Activated CD4-positive, CD25-positive, alpha-beta regulatory T cell treated with anti-CD3 and anti-CD28 coated beads, Interleukin-2, amount 50 U/mL, for 16 hours (primary cell): ENCODE measurements at regions not wholly inside any gene's neighbourhood (a gene's known extent, or its start where the extent isn't known, plus 50 kb on each side); places are given as distances from the start of the nearest gene placed in this dataset.

Experiments
- DNase-seq: peaks from one replicate; pipeline ENCODE4 v3.0.0-alpha.2; 2020; ENCODE audit warnings: low read depth, low spot score

- no peak for DNase-seq
Measured at GRCh38 chr21:15241997-15242736, 177.4 kb upstream of the NRIP1 start.

GRCh38 chr21:15242906-15243305 is 178.1 kb upstream of the NRIP1 start:
- no peak for DNase-seq

DNA sequence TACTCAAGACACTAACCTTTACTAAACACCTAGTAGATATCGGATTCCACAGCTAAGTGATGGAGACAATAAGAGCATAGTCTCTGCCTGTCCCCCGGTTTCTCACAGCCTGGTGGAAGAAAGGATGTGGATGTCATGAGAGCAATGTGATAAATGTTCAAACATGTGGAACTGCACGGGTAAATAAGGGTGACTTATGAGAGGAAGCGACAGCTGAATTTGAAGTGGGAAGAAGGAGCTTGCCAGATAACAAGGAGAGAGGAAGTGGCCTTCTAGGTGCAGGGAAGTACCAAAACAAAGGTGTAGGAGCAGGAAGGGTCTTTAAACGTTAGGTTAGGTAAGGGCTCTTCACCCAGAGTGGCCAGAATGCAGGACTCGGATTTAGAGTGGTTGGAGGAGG is 178.6 kb upstream of the NRIP1 start:
- DNase-seq: no peak

DNA sequence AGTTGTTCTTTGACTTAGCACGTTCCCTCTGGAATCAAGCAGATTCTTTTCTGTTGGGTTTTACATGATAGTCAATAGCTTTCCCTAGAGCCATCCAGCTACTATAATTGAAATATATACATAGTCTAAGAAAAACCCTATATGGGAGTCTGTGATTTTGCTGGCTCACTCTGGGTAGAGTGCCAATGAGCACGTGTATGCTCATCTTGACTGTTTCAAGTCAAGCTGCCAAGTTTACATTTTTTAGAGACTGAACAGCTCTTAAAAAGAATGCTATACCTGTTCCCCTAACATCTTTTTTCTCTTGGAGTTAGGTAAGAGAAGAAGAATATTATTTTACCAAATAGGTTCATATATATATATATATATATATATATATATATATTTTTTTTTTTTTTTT is 182.8 kb upstream of the NRIP1 start:
- no peak for DNase-seq

DNA sequence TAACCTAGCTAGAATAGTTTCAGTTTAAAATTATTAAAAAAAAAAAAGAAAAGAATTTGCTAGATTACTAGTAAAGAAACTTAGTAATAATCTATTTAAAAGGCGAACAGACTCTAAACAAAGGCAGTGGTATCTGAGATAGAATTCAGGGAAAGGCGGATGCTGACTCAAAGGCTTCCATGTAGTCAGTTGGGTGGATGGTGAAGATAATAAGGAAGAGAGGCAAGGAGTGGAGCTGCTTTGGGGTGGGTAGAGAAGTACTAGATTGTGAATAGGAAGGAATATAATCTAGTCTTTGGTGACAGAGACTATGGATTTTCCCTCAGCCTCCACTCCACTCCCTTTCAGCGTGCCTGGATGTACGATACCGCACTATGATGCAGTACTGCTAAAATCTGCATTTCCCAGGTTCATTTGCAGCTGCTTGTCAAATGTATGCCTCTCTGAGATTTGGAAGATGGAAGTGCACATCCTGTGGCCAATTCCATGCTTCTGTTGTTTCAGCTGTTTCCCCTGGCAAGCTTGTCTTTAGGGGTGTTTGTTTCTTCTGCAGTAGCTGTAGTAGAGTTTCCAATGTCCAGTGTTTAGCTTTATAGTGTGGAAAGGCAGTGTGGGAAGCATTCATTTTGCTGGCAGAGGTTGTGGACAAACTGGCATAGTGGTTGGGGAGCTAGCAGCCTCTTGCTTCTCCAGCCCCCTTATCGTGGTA is 184.6 kb upstream of the NRIP1 start:
- no peak for DNase-seq

DNA sequence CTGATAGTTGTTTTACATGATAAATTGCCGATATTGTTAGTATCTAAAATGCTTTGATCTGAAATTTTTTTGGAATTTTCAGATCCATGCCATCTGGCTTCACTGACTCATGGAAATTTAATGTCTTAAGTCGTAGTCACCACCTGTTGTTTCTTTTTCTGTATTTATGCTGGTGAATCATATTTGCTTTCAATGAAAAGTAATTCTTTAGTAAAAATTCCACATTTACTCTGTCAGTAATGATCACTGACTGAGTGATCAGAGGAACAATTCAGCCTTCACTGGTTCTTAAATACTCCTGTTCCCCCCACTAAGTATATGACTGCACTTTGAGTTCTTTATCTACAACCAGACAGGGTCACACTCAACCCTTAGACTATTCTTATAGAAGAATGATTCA is 185.6 kb upstream of the NRIP1 start:
- DNase-seq: no peak

GRCh38 chr21:15252431-15252830 is 187.6 kb upstream of the NRIP1 start:
- DNase-seq: no peak

DNA sequence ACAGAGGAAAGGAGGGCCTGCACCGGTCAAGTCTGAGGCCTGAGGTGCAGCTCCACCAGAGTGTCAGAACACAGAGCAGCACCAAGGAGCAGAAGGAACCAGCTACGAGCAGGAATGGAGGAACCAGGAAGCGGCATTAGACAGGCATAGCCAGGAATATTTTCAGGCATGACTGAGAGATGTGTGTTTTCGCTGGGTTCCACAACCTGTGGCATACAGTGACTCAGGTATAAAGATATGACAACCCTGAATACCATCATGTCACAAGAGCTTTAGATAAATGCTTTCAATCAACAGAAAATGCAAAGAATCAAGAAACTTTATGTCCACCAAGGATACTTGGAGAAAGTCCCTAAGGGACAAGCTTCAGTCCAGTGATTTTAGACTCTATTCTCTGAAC is 189.3 kb upstream of the NRIP1 start:
- DNase-seq: no peak

DNA sequence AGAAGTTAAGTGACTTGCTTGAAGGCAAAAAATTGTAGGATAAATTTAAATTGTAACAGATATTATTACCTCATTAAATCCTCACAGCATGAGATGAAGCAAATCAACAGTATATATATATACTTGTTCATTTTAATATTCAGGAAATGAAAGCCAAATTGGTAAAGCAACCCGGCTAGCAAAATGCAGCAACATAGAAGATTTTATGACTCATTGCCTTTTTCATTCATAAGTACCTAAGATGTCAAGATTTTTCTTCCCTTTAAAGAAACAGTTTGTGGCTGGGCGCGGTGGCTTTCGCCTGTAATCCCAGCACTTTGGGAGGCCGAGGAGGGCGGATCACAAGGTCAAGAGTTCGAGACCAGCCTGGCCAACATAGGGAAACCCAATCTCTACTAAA is 190.5 kb upstream of the NRIP1 start:
- no peak for DNase-seq

DNA sequence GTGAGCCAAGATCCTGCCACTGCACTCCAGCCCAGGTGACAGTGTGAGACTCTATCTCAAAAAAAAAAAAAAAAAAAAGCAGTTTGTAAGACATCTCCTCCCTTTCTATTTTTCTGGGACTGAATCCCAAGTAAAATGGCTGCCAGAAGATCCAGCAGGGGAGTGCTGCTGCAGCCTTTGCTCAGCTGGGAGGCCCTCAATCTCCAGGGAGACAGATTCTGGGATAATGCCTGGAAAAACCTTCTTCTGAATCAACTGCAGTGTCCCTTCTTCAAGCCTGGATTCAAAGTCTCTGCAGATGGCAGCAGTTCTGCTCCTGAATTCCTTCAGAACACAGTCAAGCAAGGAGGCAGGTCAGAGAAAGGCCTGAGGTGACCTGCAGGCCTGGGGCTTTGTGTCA is 191.0 kb upstream of the NRIP1 start:
- DNase-seq: no peak

- DNase-seq: no peak
Measured at GRCh38 chr21:15256996-15257395, 192.2 kb upstream of the NRIP1 start.

DNA sequence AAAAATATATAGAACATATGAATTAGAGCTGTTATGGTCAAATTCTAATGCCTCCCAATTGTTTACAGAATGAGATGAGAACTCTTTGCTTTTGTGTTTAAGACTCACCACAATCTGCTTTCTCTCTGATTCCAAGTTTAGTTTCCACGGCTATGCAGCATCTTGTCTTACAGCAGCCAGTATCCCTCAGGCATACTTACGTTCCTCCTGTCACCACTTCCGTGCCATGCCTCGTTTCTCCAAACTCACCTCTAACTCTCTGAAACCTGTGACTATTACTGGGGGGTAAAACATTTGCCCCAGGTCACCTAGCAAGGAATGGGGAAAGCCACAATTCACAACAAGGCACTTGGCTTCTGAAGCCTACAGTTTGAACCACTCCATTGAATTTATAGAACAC is 192.8 kb upstream of the NRIP1 start:
- no peak for DNase-seq

- no peak for DNase-seq
Measured at GRCh38 chr21:15259824-15260223, 195.0 kb upstream of the NRIP1 start.

DNA sequence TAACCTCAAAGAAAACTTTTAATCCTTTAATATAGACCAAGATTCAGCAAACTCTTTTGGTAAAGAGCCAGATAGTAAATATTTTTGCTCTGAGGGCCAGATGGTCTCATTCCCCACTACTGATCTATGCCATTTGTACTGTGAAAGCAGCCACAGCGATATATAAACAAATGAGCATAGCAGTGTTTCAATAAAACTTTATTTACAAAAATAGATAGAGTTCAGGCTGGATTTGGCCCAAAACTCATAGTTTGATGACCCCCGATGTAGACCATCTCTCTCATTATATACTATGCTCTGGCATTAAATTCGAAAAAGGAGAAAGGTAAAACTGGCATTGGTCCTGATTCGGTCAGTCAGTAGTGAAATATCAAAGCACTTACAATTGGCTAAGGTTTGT is 195.8 kb upstream of the NRIP1 start:
- no peak for DNase-seq

DNA sequence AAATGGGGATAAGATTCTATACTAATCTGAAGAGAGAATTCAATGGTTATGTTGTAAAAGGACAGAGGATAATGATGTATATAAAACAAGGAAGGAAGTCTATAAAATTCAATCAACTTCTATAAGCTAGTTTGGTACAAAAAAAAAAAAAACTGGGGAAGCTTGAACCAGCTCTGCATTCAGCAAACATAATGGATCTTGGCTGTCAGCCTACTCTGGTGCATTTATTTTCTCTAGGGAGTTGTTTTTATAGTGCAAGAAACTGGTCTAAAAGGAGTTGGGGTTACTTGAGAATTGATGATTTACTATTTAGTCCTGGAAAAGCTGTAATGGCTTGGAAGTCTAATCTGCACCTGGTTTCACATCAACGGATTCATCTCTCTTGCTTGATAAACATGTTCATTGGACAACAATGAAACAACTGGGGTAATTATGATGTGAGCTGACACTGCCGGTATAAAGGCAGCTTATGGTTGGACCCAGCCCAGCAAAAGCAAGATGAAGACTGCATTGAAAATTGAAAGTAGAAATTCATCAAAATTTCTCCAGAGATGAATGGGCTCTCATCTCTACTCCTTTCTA is 199.4 kb upstream of the NRIP1 start:
- no peak for DNase-seq

GRCh38 chr21:15272171-15272570 is 207.4 kb upstream of the NRIP1 start:
- DNase-seq: no peak

DNA sequence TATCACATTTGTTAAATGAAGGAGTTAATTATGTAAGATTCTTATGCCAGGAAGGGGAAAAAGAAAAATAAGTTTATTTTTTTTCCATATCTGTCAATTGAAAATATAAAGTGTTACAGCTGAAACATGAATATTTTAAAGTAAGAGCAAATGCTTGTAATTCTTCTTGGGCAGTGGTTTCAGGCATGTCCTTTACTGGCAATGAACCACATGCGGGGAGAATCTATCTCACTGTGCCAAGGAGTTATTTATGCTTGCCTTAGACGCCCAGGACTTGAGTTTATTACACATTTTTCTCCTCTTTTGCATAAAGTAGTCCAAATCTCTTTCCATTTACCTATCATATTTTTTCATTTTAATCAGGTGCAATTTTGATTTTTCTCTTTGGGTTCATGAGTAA is 207.8 kb upstream of the NRIP1 start:
- DNase-seq: no peak

DNA sequence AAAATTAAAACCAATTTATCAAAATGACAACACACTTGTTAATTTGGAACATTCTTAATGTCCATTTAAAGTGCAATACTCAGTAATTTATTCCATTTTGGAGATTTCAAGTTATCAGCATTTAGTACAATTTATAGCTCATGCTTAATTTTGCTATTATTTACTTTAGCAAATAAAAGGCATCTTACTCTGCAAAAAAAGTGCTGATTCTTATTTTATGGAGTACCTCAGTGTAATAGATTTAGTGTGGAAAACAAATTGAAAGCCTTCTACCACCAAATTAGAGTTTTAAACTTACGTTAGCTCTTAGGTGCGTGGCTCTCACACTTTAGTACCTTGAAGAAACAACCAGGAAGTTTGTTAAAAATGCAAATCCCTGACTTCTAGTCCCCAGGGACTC is 208.4 kb upstream of the NRIP1 start:
- no peak for DNase-seq

GRCh38 chr21:15274701-15275485 is 210.1 kb upstream of the NRIP1 start:
- no peak for DNase-seq

DNA sequence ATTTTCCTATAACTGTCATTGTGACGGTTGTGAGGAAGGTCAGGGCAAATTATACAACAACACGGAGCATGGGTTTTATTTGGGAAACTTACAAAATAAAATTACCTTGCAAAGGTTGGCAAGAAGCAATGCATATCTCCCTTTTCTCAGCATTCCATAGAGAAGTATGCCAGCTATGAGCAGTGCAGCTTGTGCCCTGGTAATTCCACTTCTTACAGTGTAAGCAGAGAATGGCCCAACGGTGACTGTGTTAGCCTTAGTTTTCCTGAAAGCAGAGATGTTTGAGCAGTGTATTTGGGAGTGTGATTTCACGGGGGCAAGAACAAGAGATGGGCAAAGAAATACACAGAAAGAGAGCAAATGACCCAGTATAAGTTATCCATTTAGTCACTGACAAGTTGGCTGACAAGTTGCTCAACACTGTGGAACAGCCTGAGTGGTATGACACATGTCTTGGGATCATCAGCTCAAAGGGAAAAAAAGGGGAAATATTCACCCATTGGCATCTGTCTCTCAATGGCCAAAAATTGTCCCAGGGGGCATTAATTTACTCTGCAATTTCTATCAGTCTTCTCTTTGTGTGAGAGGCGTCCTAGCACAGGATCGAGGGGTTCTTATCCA is 210.9 kb upstream of the NRIP1 start:
- no peak for DNase-seq

GRCh38 chr21:15276243-15276642 is 211.4 kb upstream of the NRIP1 start:
- DNase-seq: no peak

GRCh38 chr21:15277466-15277865 is 212.7 kb upstream of the NRIP1 start:
- no peak for DNase-seq
